AG20443 (cell line): ENCODE measurements at regions not wholly inside any gene's neighbourhood (a gene's known extent, or its start where the extent isn't known, plus 50 kb on each side); places are given as distances from the start of the nearest gene placed in this dataset.
"Not testable (repeated sequence)": the region's sequence is repeated elsewhere in the genome, so short reads cannot be mapped to it uniquely, and the experiment has no call there.

Experiments
- DNase-seq: peaks from one replicate; pipeline ENCODE4 v3.0.0; 2012; ENCODE audit warnings: low spot score, mixed read lengths

DNA sequence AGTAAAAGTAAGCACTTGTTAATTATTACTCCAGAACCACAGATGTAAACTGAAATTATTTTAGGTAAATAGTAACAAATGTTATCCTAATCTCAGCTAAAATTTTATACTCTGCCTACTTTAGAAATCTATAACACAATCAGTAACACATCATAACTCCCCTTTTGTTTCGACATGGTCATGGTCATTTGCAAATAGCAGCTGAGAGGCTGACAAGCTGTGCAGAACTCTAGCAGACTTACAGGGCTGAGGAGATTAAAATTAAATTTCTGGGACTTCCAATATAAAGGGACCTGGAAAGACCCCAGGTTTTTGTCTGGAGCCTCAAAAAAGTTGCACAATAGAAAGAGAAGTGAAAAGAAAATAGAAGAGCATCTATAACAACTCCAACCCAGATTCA lies 88.8 kb downstream of the PRL start:
- DNase-seq = no peak

- no peak for DNase-seq
Measured at GRCh38 chr6:22214314-22214713, 82.5 kb downstream of the PRL start.

- not testable (repeated sequence) for DNase-seq
Measured at GRCh38 chr6:22215474-22215873, 81.4 kb downstream of the PRL start.

GRCh38 chr6:22218410-22218809 lies 78.4 kb downstream of the PRL start:
- no peak for DNase-seq

DNA sequence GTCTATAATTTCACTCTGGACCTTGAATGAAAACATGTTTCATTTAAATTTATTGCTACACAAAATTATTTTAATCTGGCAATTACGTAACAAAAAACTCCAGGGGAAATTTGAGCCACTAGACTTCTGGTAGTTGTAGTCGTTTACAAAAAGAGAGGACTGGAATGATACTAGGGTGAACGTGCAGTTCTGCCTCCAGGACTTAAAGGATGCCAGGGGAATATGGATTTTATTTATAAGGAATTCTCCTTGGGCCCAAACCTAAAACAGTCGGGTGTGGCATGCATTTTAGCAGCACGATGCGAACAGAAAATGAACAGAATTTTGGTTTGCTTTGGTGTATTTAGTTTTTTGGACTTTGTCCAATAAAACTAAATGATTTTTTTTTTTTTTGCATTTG lies 76.9 kb downstream of the PRL start:
- DNase-seq = peak; percentile 14

DNA sequence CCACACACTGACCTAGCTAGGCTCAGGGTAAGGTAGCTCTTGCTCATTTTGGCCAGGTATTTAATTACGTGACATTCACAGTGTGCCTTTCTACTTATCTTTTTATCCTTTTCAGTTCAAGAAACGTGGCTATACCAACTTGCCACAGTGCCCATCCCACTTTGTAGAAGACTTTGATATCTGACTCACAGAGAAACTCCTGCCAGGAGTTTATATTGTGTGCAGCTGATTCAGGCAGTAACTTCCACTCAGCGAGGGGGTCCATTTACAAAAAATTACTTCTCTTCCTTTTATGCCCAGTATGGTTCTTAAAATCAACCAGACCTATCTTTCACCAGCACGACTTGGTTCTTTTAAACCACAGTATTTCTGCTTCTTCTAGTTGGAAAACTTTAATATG lies 75.6 kb downstream of the PRL start:
- DNase-seq = no peak

DNA sequence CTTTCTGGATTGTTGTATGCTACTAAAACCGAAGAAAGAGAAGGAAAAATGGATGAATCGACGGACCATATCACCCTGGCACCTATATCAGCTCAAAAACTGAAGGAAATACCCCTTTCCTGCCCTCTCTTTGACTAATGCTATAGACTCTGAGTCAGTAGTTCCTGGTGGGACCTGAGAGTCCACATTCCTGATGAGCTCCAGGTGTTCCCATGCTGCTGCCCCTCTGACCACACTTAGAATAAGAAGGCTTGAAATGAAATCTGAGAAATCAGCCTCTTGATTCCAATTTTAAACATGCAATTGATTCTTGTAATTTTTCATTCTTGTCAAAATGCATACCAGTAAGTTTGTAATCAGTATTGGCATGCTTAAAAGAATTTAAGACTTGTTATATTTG lies 75.2 kb downstream of the PRL start:
- no peak for DNase-seq

- DNase-seq = no peak
Measured at GRCh38 chr6:22222469-22222868, 74.4 kb downstream of the PRL start.

- DNase-seq = no peak
Measured at GRCh38 chr6:22227824-22228610, 68.8 kb downstream of the PRL start.

GRCh38 chr6:22231050-22231449 lies 65.8 kb downstream of the PRL start:
- no peak for DNase-seq

GRCh38 chr6:22231616-22232015 lies 65.2 kb downstream of the PRL start:
- no peak for DNase-seq

DNA sequence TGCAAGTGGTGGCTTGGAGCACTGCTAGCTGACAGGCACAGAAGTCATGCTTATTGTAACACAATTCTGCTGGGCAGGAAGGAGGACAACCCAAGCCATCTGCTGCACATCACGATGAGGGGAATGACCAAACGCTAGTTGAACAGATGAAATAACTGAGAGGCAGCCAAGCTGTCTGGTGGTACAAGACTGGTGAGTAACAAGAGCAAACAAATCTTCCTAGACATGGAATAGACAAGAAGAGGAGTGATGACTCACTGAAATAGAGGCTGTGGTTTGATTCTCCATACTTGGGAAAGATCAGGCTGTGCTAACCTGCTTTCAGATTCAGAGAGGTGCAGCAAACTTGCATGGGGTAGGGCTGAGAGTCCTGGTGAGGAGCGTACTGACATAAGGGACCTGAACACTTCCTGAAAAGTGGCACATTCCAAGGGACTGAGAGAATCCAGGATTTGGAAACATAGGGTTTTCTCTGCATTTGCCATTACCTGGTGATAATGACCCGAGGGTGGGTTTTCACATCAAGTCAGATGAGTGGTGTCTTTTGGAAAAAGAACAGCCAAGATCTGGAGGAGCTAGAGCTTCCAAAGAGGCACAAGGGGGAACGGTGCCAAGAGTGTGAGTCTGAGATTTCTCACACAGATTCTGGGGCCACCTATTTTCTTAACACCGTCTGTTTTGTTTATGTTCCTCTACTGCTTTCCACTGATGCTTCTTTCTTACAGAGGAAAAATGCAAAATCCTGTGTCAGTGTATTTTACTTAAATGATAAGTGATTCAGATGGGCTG lies 60.0 kb downstream of the PRL start:
- DNase-seq = peak; percentile 68
